ENCODE measurements at regions not wholly inside any gene's neighbourhood (a gene's known extent, or its start where the extent isn't known, plus 50 kb on each side); places are given as distances from the start of the nearest gene placed in this dataset.

DNA sequence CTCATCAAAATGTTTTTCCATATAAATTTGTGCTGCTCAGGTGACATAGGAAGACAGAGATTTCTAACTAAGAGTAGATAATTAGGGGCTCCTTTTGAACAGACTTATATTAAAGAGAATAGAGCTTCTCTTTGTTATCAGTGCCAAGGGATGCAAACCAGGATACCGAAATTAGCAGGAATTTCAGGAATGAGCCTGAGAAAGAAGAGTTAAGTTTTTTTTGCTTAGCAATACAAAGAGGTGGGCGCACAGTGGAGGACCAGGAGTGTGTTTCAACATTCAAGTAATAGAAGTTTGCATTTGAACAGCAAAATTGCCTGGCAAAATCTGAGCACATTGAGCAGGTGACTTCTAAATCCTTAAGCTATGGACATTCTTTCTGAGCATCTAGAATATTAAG, 541.3 kb downstream of the GBA3 start:
- H3K9me3 Mint-ChIP-seq (ENCODE audit: unreplicated experiment), result peaks cover 1% of the 10 kb centered on the region
- TF ChIP-seq, protein P1, sequence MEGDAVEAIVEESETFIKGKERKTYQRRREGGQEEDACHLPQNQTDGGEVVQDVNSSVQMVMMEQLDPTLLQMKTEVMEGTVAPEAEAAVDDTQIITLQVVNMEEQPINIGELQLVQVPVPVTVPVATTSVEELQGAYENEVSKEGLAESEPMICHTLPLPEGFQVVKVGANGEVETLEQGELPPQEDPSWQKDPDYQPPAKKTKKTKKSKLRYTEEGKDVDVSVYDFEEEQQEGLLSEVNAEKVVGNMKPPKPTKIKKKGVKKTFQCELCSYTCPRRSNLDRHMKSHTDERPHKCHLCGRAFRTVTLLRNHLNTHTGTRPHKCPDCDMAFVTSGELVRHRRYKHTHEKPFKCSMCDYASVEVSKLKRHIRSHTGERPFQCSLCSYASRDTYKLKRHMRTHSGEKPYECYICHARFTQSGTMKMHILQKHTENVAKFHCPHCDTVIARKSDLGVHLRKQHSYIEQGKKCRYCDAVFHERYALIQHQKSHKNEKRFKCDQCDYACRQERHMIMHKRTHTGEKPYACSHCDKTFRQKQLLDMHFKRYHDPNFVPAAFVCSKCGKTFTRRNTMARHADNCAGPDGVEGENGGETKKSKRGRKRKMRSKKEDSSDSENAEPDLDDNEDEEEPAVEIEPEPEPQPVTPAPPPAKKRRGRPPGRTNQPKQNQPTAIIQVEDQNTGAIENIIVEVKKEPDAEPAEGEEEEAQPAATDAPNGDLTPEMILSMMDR (IDR thresholded peaks at IDR 0.05; ENCODE audit: partially characterized antibody, unreplicated experiment), result no peak
- H3K36me3 Mint-ChIP-seq (ENCODE audit: unreplicated experiment), result no peaks in the 10 kb centered on the region
- no peaks in the 10 kb centered on the region for H3K27me3 Mint-ChIP-seq (ENCODE audit: unreplicated experiment)
- no peak overlapping the region for H3K4me3 Mint-ChIP-seq (ENCODE audit: unreplicated experiment)
- no peak overlapping the region for H3K27ac Mint-ChIP-seq (ENCODE audit: unreplicated experiment)
- H3K4me1 Mint-ChIP-seq (ENCODE audit: low read depth, unreplicated experiment), result peaks cover 2% of the 10 kb centered on the region
- DNase-seq, result no peak

DNA sequence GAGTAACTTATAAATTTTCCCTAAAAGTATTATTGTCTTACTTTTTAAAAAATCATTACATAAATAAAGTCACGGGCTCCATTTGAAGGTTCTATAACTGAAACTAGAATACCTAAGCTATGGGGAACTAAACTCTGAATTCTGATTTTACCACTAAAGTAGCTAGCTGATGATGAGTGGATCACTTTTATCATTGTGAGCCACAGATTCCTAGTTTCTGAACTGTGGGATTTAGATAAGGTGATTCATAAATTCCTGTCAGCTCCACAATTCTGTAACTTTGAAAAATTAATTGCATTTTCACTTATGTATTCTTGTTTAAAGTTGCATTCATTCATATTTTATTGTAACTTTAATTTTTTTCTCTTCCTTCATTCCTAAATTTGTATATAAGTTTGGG, 540.9 kb downstream of the GBA3 start:
- no peak overlapping the region for H3K4me3 Mint-ChIP-seq (ENCODE audit: unreplicated experiment)
- peaks cover 1% of the 10 kb centered on the region for H3K9me3 Mint-ChIP-seq (ENCODE audit: unreplicated experiment)
- no peak for DNase-seq
- TF ChIP-seq, protein P1 (IDR thresholded peaks at IDR 0.05; ENCODE audit: partially characterized antibody, unreplicated experiment), result no peak
- H3K27me3 Mint-ChIP-seq (ENCODE audit: unreplicated experiment), result no peaks in the 10 kb centered on the region
- H3K4me1 Mint-ChIP-seq (ENCODE audit: low read depth, unreplicated experiment), result peaks cover 2% of the 10 kb centered on the region
- H3K27ac Mint-ChIP-seq (ENCODE audit: unreplicated experiment), result no peak overlapping the region
- no peaks in the 10 kb centered on the region for H3K36me3 Mint-ChIP-seq (ENCODE audit: unreplicated experiment)

DNA sequence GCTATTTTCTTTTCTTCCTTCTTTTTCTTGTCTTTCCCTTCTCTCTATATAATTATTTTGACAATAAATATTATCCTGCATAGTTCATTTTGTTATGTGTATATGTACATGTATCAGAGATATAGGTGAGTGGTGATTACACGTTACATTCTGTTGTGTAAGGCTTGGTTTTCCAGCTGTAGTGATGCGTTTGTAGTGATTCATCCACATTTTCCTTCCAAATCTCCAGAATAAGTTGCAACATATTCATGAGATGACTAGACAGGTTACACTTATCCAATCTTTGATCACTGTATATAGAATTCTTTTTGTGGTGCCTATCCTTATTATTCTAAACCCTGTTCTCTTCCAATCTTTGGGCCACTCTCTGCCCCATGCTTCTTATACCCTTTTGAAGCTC, 540.2 kb downstream of the GBA3 start:
- Mint-ChIP-seq H3K27ac (ENCODE audit: unreplicated experiment) (no peak overlapping the region), H3K4me1 (ENCODE audit: low read depth, unreplicated experiment) (peaks cover 2% of the 10 kb centered on the region), H3K27me3 (ENCODE audit: unreplicated experiment) (no peaks in the 10 kb centered on the region), H3K9me3 (ENCODE audit: unreplicated experiment) (peaks cover 1% of the 10 kb centered on the region), H3K36me3 (ENCODE audit: unreplicated experiment) (no peaks in the 10 kb centered on the region), H3K4me3 (ENCODE audit: unreplicated experiment) (no peak overlapping the region)
- DNase-seq, result no peak
- TF ChIP-seq, protein P1 (IDR thresholded peaks at IDR 0.05; ENCODE audit: partially characterized antibody, unreplicated experiment), result no peak

DNA sequence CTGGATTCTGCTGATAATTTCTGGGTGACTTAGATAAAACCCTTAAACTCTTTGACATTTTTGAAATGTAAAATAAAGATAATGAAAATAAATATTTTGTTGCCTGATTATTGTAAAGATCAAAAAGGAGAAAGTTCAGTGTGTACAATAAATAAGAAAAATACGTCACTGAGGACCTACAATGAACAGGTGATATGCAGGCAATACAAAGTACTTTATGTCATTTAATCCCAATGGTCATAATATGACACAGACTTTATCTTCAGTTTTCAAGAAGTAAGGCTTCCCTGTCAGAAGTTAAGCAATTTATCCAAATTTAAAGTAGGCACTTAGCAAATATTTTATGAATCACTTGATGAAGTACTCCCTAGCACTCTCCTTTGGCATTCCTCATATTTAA, 532.8 kb downstream of the GBA3 start:
- Mint-ChIP-seq H3K4me1 (ENCODE audit: low read depth, unreplicated experiment) (no peaks in the 10 kb centered on the region), H3K9me3 (ENCODE audit: unreplicated experiment) (no peaks in the 10 kb centered on the region), H3K4me3 (ENCODE audit: unreplicated experiment) (no peak overlapping the region), H3K27me3 (ENCODE audit: unreplicated experiment) (no peaks in the 10 kb centered on the region), H3K36me3 (ENCODE audit: unreplicated experiment) (no peaks in the 10 kb centered on the region), H3K27ac (ENCODE audit: unreplicated experiment) (no peak overlapping the region)
- TF ChIP-seq, protein P1 (IDR thresholded peaks at IDR 0.05; ENCODE audit: partially characterized antibody, unreplicated experiment), result no peak
- no peak for DNase-seq

DNA sequence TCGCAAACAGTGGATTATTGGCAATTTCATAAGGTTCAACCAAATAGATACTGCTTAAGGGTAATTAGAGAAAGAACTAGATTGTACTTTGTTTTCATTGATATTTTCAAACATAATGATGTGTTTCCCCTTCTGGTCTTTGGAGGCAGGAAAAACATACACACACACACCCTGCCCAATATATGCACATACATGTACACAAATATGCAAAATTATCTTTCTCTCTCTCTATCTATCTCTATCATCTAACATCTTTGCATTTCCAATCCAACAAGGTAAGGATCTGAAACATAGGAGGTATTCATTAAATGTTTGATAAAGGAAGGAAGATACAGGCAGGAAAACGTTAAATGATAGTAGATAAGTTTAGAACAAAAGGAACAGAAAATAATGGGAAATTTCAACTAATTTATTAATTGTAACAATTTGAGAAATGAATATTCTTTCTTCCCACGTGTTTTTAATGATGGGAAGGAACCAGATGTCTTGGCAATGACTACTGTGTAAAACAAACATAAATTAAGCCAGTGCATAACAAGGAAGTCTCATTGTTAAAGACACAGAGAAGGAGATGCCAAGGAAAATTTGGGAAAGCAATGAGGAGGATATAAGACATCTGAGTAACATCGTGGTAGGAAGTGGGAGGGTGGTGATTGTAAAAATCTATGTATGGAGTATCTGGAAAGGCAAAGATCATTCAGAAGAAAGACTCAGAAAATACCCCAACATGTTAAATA, 532.1 kb downstream of the GBA3 start:
- Mint-ChIP-seq H3K9me3 (ENCODE audit: unreplicated experiment) (no peaks in the 10 kb centered on the region), H3K36me3 (ENCODE audit: unreplicated experiment) (no peaks in the 10 kb centered on the region), H3K27me3 (ENCODE audit: unreplicated experiment) (no peaks in the 10 kb centered on the region), H3K4me3 (ENCODE audit: unreplicated experiment) (no peak overlapping the region), H3K27ac (ENCODE audit: unreplicated experiment) (no peak overlapping the region), H3K4me1 (ENCODE audit: low read depth, unreplicated experiment) (no peaks in the 10 kb centered on the region)
- DNase-seq, result no peak
- TF ChIP-seq, protein P1 (IDR thresholded peaks at IDR 0.05; ENCODE audit: partially characterized antibody, unreplicated experiment), result no peak
